NCI-H2227 treated with DMSO at 0.1 percent for 48 hours (cell line): ENCODE measurements at regions not wholly inside any gene's neighbourhood (a gene's known extent, or its start where the extent isn't known, plus 50 kb on each side); places are given as distances from the start of the nearest gene placed in this dataset.
A peak's percentile ranks its signal among the peaks of the same experiment; 100 is the strongest.

ENCODE experiments used
- DNase-seq: peaks from one replicate; lab custom pipeline; 2025; lab: John Stamatoyannopoulos, UW

DNA sequence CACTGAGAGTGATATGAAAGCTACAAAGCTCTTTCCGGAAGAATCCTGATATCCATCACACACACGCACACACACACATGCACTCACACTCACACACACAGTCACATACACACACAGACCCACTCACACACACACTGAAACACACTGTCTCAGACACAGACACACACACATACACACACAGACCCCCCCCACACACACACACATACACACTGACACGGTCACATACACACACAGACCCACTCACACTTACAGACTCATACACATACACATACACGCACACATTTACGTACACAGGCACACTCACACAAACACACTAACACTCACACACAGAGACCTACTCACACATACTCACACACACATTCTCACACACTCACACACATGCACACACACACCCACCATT is 58.6 kb downstream of the LIG4 start:
- no peak for DNase-seq

DNA sequence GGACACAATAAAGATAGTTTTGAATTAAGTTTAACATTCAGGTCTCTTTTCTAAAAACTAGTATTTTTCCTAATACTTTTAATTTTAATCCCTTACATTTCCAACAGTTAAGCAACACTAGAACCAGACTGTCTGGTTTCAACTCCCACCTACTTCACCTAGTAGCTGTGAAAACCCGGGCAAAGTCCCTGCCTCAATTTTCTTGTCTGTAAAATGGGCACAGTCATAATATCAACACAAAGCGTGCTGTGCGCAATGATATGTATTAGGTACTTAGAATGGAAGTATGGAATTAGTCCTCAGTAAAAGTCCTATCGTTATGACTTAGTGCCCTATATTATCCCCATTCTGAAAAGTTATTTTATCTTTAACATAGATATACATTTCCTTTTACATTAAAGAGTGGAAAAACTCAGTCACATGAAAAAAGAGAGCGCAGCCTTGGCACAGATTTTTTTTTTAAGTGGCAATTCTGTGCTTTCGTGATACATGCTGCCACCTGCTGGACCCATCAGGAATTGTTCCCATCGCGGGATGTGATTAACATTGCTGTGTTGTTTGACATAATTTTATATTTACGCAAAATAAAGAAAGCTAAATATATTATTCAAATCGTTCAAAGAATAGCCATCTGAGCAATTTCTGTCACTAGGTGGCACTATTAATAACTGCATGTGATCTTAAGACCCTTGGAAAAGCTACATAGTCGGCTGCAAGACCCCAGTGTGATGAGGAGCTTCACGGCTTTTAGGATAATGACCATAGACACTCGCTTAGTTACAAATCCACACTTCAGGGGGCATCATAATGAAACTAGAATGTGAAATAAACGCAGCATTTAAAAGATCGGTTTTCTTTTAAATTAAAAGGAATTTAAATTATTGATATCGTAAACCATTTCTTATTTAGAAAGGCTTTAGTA is 59.9 kb downstream of the LIG4 start:
- peak; percentile 59 for DNase-seq

DNA sequence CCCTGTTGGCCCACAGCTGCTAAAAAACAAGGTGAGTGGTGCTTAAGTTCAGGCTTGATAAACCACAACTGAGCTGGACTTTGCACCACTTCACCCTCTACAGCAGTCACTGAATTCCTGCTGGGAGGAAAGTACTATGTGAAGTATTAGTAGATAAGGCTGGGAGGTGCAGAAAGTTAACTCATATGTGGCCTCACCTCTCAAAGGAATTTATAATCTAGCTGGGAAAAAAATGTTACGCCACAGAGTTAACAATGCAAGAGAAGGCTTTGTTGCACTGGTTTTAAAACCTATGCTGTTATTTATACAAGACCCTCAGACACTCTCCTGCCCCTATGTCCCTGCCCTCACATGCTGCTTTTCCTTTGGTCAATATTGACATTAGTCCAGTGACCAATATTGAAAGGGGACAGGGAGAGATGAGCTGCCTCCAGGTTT is 60.9 kb downstream of the LIG4 start:
- no peak for DNase-seq

- DNase-seq: no peak
Observed at GRCh38 chr13:108146642-108147041, 68.7 kb downstream of the LIG4 start.

- no peak for DNase-seq
Observed at GRCh38 chr13:108142702-108143436, 72.5 kb downstream of the LIG4 start.

DNA sequence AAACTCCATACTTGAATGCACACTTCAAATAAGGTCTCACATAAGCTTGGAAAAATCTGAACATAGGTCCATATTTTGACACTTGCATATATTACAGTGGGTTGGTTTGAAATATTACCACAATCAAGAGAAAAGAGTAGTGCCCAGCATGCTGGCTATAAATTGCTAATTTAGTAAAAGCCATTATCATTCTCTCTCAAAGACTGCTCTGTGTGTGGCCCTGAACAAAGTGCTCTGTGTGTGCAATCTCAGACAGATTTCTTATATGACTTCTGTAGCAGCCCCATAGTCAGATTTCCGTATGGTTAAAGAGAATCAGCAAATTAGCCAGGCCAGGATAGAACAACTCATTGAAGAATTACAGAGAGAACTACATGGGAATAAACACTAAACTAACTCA is 78.2 kb downstream of the LIG4 start:
- no peak for DNase-seq

GRCh38 chr13:108127406-108127805 is 87.9 kb downstream of the LIG4 start:
- no peak for DNase-seq

DNA sequence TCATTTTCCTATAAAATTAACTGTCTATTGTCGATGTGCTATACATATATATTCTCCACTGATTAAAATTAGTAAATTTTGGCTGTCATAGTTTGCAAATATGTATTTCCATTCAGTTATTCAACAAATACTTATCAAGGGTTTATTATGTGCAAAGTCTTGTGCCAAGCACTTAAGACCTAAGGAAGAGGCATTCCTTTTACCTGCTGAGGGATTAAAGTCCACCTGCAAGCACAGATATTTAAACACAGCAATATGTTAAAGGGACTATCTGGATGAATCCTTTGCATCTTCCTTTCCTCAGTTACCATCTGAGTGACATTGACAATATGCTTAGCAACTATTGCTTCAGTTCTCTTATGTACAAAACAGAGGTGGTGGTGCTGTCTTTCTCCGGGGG is 89.3 kb downstream of the LIG4 start:
- DNase-seq: no peak

- no peak for DNase-seq
Observed at GRCh38 chr13:108121406-108121805, 93.9 kb downstream of the LIG4 start.

GRCh38 chr13:108120856-108121255 is 94.5 kb downstream of the LIG4 start:
- no peak for DNase-seq

GRCh38 chr13:108120302-108120701 is 95.0 kb downstream of the LIG4 start:
- peak; percentile 77 for DNase-seq

- DNase-seq: no peak
Observed at GRCh38 chr13:108115738-108116137, 99.6 kb downstream of the LIG4 start.

DNA sequence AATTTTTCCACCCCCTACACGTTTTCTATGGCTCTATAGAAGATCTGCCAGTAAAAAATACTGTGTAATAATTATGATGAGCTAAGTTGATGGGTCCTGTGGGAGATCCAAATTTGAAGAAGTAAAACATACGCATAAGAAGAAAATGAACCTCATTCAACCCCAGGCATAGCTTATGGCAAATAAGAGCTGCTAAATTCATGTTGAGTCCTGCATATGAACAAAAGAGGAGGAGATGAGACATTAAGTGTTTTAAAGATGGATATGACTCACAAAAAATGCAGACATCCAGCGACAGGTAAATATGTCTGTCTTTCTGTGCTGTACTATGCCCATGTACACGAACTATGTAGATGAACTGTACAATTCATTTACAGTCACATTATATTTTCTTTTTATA is 101.9 kb downstream of the LIG4 start:
- no peak for DNase-seq

- no peak for DNase-seq
Observed at GRCh38 chr13:108104736-108105135, 110.6 kb downstream of the LIG4 start.

DNA sequence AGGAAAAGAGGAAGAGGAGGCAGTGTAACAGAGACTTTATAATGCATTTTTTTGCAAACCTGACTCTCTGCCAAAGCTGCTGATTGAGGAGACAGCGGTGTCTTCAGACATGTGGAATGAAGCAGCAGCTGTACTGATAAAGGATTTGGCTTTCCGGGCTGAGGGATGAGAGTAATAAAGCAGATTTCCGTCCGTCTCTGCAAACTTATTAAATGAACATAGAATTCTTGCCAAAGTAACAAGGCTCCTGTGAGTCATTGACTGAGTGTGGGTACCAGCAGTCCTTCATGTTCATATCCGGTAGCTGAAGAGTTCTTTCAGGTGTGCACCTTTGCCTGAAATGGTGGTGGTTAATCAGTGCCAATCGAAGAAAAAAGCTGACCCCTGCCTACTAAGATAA is 112.6 kb downstream of the LIG4 start:
- no peak for DNase-seq

- DNase-seq: no peak
Observed at GRCh38 chr13:108096301-108096915, 118.9 kb downstream of the LIG4 start.

- no peak for DNase-seq
Observed at GRCh38 chr13:108095036-108095435, 120.3 kb downstream of the LIG4 start.

- DNase-seq: no peak
Observed at GRCh38 chr13:108093616-108094015, 121.7 kb downstream of the LIG4 start.

DNA sequence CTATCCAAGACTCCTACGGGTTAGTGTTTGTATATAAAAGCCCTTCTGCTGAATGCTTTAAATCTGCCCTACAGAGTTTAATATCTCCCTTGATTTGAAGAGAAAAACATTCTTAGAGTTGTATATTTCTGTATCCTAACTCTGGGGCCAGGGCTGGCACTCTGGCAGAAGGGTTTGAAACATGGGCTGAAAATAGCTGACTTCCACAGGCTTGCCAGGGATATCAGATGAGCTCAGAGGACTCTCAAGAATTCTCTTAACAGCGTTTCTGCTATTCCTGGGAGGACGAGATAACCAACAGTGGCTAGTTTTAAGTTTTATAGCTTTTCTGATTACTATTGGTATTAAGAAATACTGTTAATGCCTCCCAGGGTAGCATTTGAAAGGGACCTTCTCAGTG is 127.5 kb downstream of the LIG4 start:
- no peak for DNase-seq

- no peak for DNase-seq
Observed at GRCh38 chr13:108086678-108087077, 128.7 kb downstream of the LIG4 start.

GRCh38 chr13:108084840-108085239 is 130.5 kb downstream of the LIG4 start:
- no peak for DNase-seq

DNA sequence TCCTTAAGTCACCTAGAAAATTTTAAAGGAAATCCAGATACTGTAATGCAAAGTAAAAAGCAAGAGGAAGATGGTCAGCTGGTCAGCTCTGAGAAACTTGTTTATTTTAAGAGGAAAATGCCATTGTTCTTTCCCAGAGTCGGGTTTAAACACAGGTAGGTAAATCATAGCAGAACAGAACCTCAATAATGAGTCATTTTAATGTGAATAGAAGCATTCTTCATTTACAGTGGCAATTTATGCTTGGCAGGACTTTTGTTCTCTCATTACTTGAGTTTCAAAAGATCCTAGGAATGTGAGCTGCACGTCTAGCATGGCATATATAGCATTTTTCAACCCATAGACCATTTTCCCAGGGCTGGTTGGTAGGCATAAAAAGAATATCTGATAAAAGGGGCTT is 132.3 kb downstream of the LIG4 start:
- DNase-seq: no peak

GRCh38 chr13:108082481-108082880 is 132.9 kb downstream of the LIG4 start:
- DNase-seq: no peak
